ENCODE measurements at regions not wholly inside any gene's neighbourhood (a gene's known extent, or its start where the extent isn't known, plus 50 kb on each side); places are given as distances from the start of the nearest gene placed in this dataset.
"Not testable (repeated sequence)": the region's sequence is repeated elsewhere in the genome, so short reads cannot be mapped to it uniquely, and the experiment has no call there.

GRCh38 chr10:10755490-10755889 is 262.2 kb upstream of the CELF2 start:
- Histone ChIP-seq H3K4me2 (ENCODE audit: low read length) (no peak overlapping the region), H3K9me3 (ENCODE audit: low read length) (no peaks in the 10 kb centered on the region), H3K4me1 (ENCODE audit: insufficient read depth, low read length, severe bottlenecking) (no peaks in the 10 kb centered on the region), H2AFZ (ENCODE audit: low read length) (no peak overlapping the region), H3K27ac (ENCODE audit: low read depth, low read length, poor library complexity, severe bottlenecking) (no peak overlapping the region), H3K27me3 (ENCODE audit: insufficient read depth, low read length) (no peaks in the 10 kb centered on the region), H3K79me2 (ENCODE audit: insufficient read depth, low read length) (no peaks in the 10 kb centered on the region), H3K4me3 (ENCODE audit: low read depth, low read length, poor library complexity, severe bottlenecking) (no peak overlapping the region), H4K20me1 (ENCODE audit: insufficient read depth, low read length) (no peaks in the 10 kb centered on the region), H3K9ac (ENCODE audit: low read length) (no peak overlapping the region), H3K36me3 (ENCODE audit: insufficient read depth, low read length) (no peaks in the 10 kb centered on the region), H3K9me2 (ENCODE audit: low read depth, low read length) (no peaks in the 10 kb centered on the region), H3F3A (ENCODE audit: insufficient read depth, low read length) (no peaks in the 10 kb centered on the region)
- TF ChIP-seq CTCF (IDR thresholded peaks at IDR 0.05; ENCODE audit: low read length) = no peak
- no peak for TF ChIP-seq EZH2 (IDR thresholded peaks at IDR 0.05; ENCODE audit: borderline replicate concordance, low read length)

- Histone ChIP-seq H3K9ac (ENCODE audit: low read length) (no peak overlapping the region), H4K20me1 (ENCODE audit: insufficient read depth, low read length) (no peaks in the 10 kb centered on the region), H3K4me3 (ENCODE audit: low read depth, low read length, poor library complexity, severe bottlenecking) (no peak overlapping the region), H3K9me3 (ENCODE audit: low read length) (no peaks in the 10 kb centered on the region), H3K79me2 (ENCODE audit: insufficient read depth, low read length) (no peaks in the 10 kb centered on the region), H3K36me3 (ENCODE audit: insufficient read depth, low read length) (no peaks in the 10 kb centered on the region), H3F3A (ENCODE audit: insufficient read depth, low read length) (no peaks in the 10 kb centered on the region), H3K4me1 (ENCODE audit: insufficient read depth, low read length, severe bottlenecking) (no peaks in the 10 kb centered on the region), H3K27ac (ENCODE audit: low read depth, low read length, poor library complexity, severe bottlenecking) (no peak overlapping the region), H3K27me3 (ENCODE audit: insufficient read depth, low read length) (no peaks in the 10 kb centered on the region), H3K9me2 (ENCODE audit: low read depth, low read length) (no peaks in the 10 kb centered on the region), H2AFZ (ENCODE audit: low read length) (no peak overlapping the region), H3K4me2 (ENCODE audit: low read length) (no peak overlapping the region)
- TF ChIP-seq EZH2 (IDR thresholded peaks at IDR 0.05; ENCODE audit: borderline replicate concordance, low read length) (no peak), CTCF (IDR thresholded peaks at IDR 0.05; ENCODE audit: low read length) (no peak)
Observed at GRCh38 chr10:10758306-10758705, 259.4 kb upstream of the CELF2 start.

GRCh38 chr10:10759806-10760205 is 257.9 kb upstream of the CELF2 start:
- H3K4me1 ChIP-seq (ENCODE audit: insufficient read depth, low read length, severe bottlenecking); H3K9me3 ChIP-seq (ENCODE audit: low read length); H3K79me2 ChIP-seq (ENCODE audit: insufficient read depth, low read length); H3K4me2 ChIP-seq (ENCODE audit: low read length); H2AFZ ChIP-seq (ENCODE audit: low read length); H3K27me3 ChIP-seq (ENCODE audit: insufficient read depth, low read length); H3K9ac ChIP-seq (ENCODE audit: low read length); H3K9me2 ChIP-seq (ENCODE audit: low read depth, low read length); H3F3A ChIP-seq (ENCODE audit: insufficient read depth, low read length); H3K27ac ChIP-seq (ENCODE audit: low read depth, low read length, poor library complexity, severe bottlenecking); H3K4me3 ChIP-seq (ENCODE audit: low read depth, low read length, poor library complexity, severe bottlenecking); H3K36me3 ChIP-seq (ENCODE audit: insufficient read depth, low read length); H4K20me1 ChIP-seq (ENCODE audit: insufficient read depth, low read length): not testable (repeated sequence)

- TF ChIP-seq CTCF (IDR thresholded peaks at IDR 0.05; ENCODE audit: low read length) (no peak), EZH2 (IDR thresholded peaks at IDR 0.05; ENCODE audit: borderline replicate concordance, low read length) (no peak)
- Histone ChIP-seq H3K9me3 (ENCODE audit: low read length) (no peaks in the 10 kb centered on the region), H3F3A (ENCODE audit: insufficient read depth, low read length) (no peaks in the 10 kb centered on the region), H3K4me1 (ENCODE audit: insufficient read depth, low read length, severe bottlenecking) (no peaks in the 10 kb centered on the region), H2AFZ (ENCODE audit: low read length) (no peak overlapping the region), H3K4me2 (ENCODE audit: low read length) (no peak overlapping the region), H3K36me3 (ENCODE audit: insufficient read depth, low read length) (no peaks in the 10 kb centered on the region), H3K27ac (ENCODE audit: low read depth, low read length, poor library complexity, severe bottlenecking) (no peak overlapping the region), H3K9ac (ENCODE audit: low read length) (no peak overlapping the region), H3K27me3 (ENCODE audit: insufficient read depth, low read length) (no peaks in the 10 kb centered on the region), H3K4me3 (ENCODE audit: low read depth, low read length, poor library complexity, severe bottlenecking) (no peak overlapping the region), H3K79me2 (ENCODE audit: insufficient read depth, low read length) (no peaks in the 10 kb centered on the region), H4K20me1 (ENCODE audit: insufficient read depth, low read length) (no peaks in the 10 kb centered on the region), H3K9me2 (ENCODE audit: low read depth, low read length) (no peaks in the 10 kb centered on the region)
Observed at GRCh38 chr10:10765017-10765416, 252.7 kb upstream of the CELF2 start.
